Fibroblast of mammary gland (primary cell): ENCODE measurements at regions not wholly inside any gene's neighbourhood (a gene's known extent, or its start where the extent isn't known, plus 50 kb on each side); places are given as distances from the start of the nearest gene placed in this dataset.
A peak's percentile ranks its signal among the peaks of the same experiment; 100 is the strongest.
"Not testable (repeated sequence)": the region's sequence is repeated elsewhere in the genome, so short reads cannot be mapped to it uniquely, and the experiment has no call there.

ENCODE experiments used
- DNase-seq: peaks from one replicate; pipeline ENCODE4 v3.0.0-alpha.2; 2010; ENCODE audit warnings: low read depth
- H3K4me3 ChIP-seq: 2 replicates; pipeline ENCODE4 v1.5.1; 2011; ENCODE audit warnings: low read depth, mild to moderate bottlenecking, low read length, moderate library complexity; ENCODE audit not compliant: control insufficient read depth
- CTCF ChIP-seq: conservative IDR thresholded peaks from 2 replicates; pipeline ENCODE4 v1.5.1; 2011; ENCODE audit warnings: low read depth, low read length, inconsistent platforms; ENCODE audit not compliant: control insufficient read depth, insufficient read depth

GRCh38 chr5:67875601-67876000 lies 340.0 kb upstream of the PIK3R1 start:
- peak; percentile 4 for DNase-seq
- TF ChIP-seq CTCF, result no peak
- H3K4me3 ChIP-seq, result no peak overlapping the region

- TF ChIP-seq CTCF, result no peak
- DNase-seq, result no peak
- no peak overlapping the region for H3K4me3 ChIP-seq
These were observed 341.6 kb upstream of the PIK3R1 start for GRCh38 chr5:67873935-67874334.

GRCh38 chr5:67870662-67871061 lies 344.9 kb upstream of the PIK3R1 start:
- DNase-seq, result no peak
- no peak for TF ChIP-seq CTCF
- H3K4me3 ChIP-seq, result no peak overlapping the region

GRCh38 chr5:67864335-67864734 lies 351.2 kb upstream of the PIK3R1 start:
- not testable (repeated sequence) for DNase-seq, H3K4me3 ChIP-seq

- no peak for TF ChIP-seq CTCF
These were observed 357.0 kb upstream of the PIK3R1 start for GRCh38 chr5:67858471-67859031.

GRCh38 chr5:67857502-67857901 lies 358.1 kb upstream of the PIK3R1 start:
- TF ChIP-seq CTCF, result no peak
- H3K4me3 ChIP-seq, result no peak overlapping the region
- DNase-seq, result no peak

More at GRCh38 chr5:67858471-67859031, 357.0 kb upstream of the PIK3R1 start:
- DNase-seq, result no peak
- H3K4me3 ChIP-seq, result no peak overlapping the region

GRCh38 chr5:67855523-67855922 lies 360.0 kb upstream of the PIK3R1 start:
- no peak for DNase-seq
- no peak for TF ChIP-seq CTCF
- H3K4me3 ChIP-seq, result no peak overlapping the region

- not testable (repeated sequence) for H3K4me3 ChIP-seq, DNase-seq
These were observed 364.6 kb upstream of the PIK3R1 start for GRCh38 chr5:67850906-67851305.
